Stimulated activated CD4-positive, alpha-beta T cell treated with anti-CD3 and anti-CD28 coated beads, Interleukin-4, amount 100 ng/mL, for 1 hour (primary cell): ENCODE measurements at regions not wholly inside any gene's neighbourhood (a gene's known extent, or its start where the extent isn't known, plus 50 kb on each side); places are given as distances from the start of the nearest gene placed in this dataset.
"Not testable (repeated sequence)": the region's sequence is repeated elsewhere in the genome, so short reads cannot be mapped to it uniquely, and the experiment has no call there.

ENCODE experiments used
- DNase-seq: peaks from one replicate; pipeline ENCODE4 v3.0.0-alpha.2; 2020

DNA sequence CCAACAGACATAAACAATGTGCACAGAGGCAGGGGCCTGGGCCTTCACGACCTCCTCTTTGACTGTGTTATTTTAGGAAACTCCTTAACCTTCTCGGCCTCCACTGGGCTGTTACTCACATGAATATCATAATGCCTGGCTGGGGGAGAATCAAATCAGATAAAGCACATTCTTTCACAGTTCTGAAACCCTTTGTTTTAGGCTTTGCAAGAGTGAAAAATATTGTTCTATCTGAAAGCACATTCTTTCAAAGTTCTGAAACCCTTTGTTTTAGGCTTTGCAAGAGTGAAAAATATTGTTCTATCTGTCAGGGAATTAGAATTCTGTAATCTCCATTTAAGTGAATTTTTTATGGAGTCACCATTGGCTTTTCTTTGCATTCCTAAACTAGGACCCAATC is 50.7 kb upstream of the SYNDIG1 start:
- DNase-seq, result no peak

DNA sequence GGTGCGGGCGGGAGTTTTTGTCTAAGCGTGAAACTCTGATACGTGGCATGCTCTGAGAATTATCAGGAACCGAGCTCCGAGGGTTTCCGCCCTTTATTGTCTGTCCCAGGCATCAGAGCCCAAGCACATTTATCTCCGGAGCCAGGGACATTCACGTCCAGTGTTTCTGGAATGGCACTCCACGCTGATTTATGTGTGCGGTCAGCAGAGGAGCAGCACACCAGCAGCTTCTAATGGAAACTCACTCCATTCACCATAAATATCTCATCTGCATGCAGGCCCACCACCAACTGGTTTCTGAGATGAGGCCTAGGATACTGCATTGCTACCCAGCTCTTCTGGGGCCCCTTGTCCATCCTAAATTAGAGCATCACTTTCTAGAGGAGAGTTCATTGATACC is 51.9 kb upstream of the SYNDIG1 start:
- DNase-seq, result no peak

DNA sequence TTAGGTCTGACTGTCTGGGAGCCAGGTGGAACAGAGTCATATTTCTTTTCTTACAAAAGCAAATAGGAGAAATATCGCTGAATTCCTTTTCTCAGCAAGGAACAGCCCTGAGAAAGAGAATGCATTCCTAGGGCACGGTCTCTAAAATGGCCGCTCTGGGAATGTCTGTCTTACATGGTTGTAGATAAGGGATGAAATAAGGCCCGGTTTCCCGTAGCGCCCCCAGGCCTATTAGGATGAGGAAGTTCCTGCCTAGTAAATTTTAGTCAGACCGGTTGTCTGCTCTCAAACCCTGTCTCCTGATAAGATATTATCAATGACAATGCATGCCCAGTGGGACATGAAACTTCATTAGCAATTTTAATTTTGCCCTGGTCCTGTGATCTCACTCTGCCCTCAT is 54.0 kb upstream of the SYNDIG1 start:
- DNase-seq, result not testable (repeated sequence)

DNA sequence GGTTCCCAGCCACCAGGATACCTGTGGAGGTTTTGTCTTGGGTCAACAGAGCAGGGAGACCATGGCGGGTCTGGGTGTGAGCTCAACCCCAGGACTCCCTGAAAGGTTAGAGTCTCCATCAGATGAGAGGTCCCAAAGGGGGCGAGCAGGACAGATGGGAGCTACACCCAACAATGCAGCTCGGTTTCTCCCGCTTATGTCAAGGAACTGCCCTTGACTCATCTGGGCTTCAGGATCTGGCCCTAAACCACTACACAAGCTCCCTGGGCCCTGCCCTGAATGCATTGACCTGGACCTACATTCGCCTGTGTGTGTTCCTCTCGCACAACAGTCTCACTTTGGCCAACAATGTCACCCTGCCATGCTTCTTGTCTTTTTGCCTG is 57.6 kb upstream of the SYNDIG1 start:
- no peak for DNase-seq

DNA sequence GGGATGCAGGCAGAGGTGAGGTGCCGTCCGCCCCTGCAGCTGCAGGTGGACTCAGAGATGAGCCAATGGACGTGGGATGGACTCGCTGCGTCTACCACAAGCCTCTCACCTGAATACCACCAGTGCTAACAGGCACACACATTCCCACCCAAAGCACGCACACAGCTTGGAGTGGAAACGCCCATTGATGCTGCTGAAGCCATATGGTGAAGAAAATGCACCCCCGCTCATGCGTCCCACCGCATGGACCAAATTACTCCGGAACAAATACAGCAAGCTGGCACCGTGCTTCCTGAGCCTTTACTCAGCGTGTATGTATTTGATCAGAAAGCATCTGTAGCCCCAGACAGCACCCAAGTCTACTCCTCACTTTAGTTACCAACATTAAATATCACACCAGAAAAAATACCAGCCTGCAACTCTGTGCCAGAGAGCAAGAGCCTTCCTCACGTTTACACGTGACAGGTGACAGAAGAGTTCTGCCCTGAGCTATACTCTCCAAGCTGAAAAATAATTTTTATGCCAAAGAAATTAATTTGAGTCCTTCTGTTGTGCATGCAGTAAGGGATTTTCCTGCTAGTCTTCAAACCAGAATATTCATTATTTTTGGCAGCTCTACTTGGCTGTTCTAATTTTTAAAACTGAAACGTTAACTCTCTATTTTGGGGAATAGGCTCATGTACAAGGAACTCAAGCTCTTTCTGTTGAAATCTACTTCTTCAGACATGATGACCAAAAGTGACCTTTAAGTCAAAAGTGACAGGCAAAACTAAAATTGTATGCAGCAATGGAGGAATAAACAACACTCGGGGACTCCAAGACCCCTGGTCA is 58.2 kb upstream of the SYNDIG1 start:
- no peak for DNase-seq

DNA sequence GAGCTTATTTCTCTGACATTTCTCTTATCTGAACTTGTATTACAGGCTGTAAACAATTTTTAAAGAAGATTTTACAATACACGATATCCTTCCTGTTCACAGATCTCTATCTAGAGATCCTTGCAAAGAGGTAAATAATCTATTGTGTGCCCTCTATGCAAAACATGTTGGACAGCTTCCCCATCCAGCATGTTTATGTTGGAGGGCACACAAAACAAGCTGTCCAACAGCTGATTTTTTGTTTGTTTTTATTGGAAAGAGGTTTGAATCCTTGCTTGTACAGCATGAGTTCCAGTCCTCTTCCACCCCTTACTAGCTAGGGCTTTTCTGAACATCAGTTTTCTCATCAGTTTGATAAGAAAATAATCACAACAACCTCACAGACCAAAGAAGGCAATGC is 62.3 kb upstream of the SYNDIG1 start:
- DNase-seq, result no peak

DNA sequence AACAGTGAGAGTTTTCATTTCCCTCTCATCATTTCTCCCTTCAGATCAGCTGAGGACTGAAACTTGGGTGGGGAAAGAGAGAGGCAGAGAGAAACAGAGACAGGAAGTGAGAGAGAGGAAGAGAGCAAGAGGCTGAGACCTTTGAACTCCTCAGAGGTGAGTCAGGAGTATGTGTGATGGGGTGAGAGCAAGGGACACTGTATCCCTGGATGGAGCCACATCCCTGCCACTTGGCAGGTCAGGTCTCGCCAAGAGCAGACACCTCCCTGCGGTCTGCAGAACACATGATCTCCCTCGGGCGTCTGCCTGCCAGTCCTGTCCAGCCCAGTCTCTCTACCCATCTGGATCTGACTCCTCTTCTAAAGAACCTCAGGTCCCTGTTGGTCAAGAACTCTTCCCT is 62.7 kb upstream of the SYNDIG1 start:
- no peak for DNase-seq

DNA sequence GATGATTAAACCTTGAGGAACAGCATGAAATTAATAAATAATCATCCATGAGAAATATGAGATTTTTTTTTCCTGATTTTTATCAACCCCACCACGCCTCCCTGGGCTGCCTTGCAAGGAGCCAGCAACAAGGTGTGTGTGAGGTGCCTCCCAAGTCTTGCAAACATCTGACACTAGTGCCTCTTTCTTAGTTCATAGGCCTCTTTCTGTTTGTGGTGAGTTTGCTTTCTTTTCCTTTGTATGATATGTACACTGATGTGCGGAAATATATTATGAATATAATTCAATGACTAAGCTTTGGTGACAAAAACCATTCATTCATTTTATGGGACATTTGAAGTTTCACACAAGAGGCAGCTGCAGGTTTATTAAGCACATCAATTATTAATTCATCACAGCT is 63.2 kb upstream of the SYNDIG1 start:
- DNase-seq, result no peak

DNA sequence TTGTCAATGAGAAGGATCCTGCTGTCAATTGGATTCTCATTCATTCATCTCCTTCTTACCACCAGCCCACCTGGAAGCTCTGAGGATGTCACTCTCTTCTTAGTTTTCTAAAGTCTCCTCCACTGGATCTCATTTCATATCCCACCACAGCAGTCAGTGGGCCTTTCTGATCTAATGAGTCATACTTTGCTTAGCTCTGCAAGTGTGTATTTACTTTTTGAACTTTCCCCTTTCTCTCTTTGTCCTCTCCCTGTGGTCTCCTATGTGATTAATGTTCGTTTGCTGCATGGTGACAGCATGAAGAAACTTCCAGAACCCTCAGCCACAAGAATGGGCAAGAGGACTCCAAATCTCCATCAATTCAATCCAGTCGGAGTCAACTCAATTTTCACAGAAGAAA is 63.6 kb upstream of the SYNDIG1 start:
- no peak for DNase-seq

DNA sequence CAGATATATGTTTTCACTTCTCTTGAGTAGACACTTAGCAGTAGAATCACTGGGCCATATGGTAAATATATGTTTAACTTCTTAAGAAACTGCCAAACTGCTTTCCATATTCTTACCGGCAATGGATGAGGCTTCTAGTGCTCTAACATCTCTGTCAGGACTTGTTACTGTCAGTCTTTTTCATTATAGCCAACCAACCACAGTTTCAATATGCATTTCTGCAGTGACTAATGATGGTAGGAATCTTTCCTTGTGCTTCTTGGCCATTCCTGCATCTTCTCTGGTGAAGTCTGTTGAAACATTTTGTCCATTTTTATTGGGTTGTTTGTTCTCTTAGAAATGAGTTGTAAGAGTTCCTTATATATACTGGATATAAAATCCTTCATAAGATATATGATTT is 66.0 kb upstream of the SYNDIG1 start:
- DNase-seq, result no peak

DNA sequence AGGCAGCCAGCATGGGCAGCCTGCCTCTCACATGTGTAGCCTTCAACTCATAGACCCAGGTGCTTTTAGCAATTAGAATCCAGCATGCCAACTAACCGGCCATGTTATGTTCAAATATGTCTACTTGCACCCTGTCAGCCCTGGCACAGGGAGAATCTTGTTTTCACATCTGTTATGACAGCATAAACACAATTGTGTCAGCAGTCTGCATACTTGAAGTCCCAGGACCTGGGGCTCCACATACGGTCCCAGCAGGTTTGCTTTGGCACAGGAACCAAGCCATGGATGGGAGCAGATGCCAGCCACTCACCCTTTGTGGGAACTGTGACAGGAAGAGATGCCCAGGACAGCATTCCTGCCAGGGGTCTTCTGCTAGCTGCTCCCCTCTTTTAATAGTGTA is 67.2 kb upstream of the SYNDIG1 start:
- DNase-seq, result no peak

DNA sequence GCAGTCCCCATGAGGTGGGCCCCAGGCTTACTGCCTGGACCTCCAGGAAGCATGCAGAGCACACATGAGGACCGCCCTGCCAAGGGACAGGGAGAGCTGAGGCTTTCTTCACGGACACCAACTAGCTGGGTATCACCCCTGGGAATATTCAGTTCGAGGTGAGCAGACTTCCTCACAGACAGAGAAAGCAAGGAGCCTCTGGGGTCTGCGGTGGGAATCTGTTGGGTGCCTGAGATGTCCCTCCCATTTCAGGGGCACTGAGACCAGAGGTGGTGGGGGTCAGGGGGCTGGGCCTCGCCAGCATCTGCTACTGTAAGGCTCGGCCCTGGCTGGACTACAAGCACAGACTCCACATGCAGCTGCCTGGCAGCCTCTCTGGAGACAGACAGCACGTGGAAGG is 74.3 kb upstream of the SYNDIG1 start:
- DNase-seq, result no peak

DNA sequence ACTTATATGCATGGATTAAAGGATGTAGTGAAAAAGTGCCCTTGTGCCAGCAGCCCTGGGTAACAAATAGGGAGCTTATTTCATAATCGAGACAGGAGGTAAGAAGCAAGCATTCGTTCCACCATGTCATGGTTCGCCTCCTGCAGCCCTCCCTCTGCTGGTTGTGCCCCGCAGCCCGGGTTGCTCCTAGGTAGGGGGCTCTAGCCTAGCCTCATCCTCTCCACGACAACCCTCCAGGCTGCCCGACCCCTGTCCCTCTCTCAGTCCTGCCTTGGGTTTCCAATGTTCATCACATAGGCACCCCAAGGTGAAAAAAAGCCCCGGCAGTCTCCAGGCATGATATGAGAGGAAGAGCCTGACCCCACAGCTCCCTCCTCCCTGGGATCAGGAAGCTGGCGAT is 75.5 kb upstream of the SYNDIG1 start:
- no peak for DNase-seq

DNA sequence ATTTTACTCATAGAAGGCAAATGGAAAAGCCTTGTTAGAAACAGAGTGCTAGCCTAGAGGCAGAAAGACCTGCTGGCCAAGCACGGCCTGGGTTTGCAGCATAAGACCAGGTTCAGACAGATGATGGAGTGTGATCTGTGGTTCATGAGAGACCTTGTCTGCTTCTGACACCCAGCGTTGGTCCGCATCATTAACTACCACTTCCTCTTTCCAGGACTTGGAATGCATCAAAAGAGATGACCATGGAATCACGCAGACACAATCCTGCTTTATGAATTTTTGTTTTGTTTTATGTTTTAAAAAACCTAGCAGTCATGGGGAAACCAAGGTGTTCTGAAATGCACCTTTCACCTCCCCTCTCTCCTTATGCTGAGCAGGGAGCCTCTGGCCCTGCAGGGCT is 76.8 kb upstream of the SYNDIG1 start:
- no peak for DNase-seq

DNA sequence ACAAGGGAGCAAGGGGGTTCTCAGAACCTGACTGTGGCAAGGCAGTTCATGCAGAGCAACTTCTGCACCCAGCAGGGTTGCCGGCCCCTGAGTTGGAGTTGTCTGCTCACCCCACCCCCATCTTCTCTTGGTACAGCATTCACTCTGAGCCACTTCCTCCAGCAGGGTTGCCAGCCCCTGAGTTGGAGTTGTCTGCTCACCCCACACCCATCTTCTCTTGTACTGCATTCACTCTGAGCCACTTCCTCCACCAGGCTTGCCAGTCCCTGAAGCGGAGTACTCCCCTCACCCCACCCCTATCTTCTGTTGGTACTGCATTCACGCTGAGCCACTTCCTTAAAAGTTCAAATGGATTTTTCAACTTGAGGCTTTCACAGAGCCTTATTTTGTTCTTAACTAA is 79.7 kb upstream of the SYNDIG1 start:
- DNase-seq, result no peak

DNA sequence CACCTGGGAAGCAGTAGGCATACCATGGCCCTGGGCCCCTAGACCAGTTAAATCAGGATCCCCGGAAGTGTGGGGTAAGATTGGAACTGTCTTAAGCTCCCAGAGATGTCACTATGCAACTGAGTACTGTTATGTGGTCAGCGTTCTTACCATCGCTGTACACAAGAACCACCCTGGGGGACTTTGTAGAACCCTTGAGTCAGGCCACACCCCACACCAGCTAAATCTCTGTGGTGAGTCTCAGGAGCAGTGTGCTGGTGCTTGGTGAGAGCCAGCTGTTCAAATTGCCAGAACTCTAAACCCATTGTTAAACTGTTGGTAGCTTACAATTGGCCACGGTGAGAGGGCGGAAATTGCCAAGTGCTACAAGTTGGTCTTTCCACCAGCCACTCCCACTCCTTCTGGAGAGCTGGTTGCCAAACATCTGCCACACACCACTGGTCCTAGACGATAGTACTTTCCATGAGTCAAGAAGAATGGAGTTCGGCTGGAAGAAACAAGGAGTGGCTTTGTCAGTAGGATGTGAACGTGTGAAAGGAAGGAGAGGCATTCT is 80.5 kb upstream of the SYNDIG1 start:
- no peak for DNase-seq

DNA sequence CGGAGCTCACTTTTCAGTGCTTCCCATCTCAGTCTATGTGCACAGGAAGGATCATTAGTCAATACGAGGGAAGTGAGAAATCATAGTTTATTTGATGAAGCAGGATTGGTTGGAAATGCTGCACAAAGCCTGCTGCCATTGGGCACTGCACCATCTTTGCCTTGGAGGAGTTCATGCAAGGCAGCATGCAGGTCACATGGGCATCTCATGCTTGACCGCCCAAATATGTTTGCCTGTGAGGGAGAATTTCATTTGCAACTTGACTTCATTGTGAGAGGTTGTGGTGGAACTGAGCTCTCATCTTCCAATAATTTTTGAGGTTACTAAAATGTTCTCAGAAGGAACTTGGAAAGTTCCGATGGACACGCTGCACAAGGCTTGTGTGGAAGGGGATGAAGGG is 83.9 kb upstream of the SYNDIG1 start:
- DNase-seq, result no peak

DNA sequence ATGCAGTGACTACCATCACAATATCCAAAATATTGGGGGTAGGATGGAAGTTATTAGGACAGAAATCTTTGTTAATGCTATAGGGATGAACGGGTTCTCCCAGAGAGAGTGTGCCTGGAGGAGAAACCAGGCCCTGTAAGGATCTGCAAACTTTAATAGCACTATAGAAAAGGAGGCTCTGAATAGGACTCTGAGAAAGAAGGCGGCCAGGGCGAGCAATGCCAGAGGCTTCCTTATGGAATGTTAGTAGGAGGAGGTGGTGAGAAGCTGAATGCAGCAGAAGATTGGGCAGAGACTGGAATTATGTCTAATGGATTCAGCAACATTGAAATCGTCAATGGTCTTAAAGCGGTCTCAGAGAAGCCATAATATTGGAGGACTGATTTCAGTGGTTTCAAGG is 84.6 kb upstream of the SYNDIG1 start:
- DNase-seq, result no peak

DNA sequence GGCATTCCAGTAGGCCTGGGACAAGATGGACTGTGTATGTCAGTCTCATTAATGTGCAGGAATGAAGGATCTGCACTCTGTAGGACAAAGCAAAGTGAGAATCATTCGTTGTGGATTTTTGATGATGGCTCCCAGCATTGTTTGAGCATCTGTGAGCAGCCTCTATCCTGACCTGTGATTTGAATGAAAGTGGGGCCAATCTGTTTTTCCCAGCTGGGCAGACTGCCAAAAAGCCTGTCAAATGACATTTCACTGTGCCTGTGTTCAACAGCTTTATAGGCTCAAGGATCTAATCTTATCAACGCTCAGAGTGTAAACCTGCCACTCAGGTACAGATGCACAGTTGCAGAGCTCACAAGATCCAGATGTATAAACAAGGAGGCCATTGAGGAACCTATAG is 86.7 kb upstream of the SYNDIG1 start:
- no peak for DNase-seq

DNA sequence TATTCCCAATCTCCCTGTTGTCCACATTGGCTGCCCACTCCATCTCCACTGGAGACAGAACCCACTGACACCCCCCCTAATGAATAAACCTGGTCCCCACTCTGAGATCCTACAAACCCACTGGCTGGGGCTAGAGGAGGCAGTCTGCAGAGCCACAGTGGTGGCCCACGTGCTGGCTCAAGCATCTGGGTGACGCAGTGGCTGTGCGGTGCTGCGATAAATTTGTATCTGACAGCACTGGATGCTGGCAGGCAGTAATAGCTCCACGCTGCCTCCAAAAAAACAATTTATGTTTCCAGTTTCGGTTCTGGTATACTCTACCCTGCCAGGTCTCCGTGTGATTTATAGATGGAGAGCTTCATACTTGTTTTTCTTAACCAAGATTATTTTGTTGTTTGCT is 87.1 kb upstream of the SYNDIG1 start:
- DNase-seq, result no peak

DNA sequence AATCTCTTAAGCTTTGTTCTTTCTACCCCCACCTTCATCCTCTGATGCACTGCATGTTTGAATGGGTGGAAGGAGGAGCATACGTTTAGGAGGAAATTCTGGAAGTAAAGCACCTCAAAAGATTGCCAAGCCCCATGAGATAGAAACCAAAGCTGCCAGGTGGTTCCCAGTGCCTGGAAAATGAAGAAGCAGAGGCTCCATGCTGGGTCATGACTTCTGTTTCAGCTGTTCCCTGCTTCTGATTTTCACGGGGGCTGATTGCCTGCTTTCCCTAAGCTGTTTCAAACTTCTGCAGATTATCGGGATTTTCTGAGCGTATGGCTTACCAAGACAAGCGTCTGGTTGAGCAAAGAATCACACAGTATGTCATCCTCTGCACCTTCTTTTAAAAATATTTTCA is 87.5 kb upstream of the SYNDIG1 start:
- no peak for DNase-seq

DNA sequence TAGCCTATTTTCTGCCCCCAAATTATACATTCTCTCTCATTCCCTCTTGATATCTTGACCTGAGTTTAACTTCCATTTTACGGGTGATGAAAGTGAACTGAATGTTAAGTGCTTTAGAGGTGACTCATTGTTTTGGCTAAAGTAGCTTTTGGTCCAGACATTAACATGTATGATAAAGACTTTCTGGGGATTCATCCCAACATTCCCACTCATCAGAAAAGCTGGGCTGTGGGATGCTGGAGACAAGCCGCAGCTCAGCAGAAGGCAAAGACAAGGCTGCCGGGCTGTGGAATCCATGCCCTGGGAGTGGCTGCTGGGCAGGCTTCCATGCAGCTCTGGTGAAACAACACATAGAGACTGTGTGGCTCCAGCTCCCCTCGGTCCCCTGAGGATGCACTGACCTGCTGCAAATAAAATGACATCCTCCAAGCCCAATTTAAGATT is 89.9 kb upstream of the SYNDIG1 start:
- DNase-seq, result no peak

DNA sequence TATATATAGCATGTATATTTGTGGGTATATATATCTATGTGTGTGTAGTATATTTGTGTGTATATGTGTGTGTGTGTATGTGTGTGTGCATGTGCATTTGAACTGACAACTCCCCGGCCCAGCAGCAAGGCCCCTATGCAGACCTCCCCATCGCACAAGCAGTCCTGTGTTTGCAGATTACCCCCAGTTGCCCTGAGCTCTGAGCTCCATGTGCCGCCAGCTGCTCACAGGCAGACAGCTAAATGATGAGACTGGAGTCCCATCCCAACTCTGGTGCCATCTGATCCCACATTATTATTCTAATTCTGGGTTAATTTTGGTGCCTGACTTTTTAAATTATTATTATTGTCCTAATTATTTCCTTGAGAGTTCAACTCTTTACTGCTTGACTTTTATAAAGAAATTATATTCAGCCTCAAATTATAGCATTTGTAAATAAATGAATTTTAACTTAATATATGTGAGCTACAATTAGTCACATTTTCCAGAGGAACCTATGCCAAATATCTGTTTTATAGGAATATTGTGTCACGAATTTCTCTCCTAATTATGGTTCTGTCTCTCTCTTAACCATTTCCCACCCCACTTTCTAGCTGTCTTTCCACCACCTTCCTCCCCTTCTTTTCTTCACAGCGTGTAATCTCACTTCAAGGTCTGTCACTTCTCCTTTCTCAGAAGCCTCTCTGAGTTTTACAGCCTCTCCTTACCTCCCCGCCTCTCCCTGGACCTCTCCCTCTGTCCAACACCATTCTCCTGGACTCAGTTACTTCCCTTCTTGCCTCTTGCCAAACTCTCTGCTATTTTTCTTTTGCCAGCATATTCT is 90.6 kb upstream of the SYNDIG1 start:
- no peak for DNase-seq
